ENCODE measurements at regions not wholly inside any gene's neighbourhood (a gene's known extent, or its start where the extent isn't known, plus 50 kb on each side); places are given as distances from the start of the nearest gene placed in this dataset.

DNA sequence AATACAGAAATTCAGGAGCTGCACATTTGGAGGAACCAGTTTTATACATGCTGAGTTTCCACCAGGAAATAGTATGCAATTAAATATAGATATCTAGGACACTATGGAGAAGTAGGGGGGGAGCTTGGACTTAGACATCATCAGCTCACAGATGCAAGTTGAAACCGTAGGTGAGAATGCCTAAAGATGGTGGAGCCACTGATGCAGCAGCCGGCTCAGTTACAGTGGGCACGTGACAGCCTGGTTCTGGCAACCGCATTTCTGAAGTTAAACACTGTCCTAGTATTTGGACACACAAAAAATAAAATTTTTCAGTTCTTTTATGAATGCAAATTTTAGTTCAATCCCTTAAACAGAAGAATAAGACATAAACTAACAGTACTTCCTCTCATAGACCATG lies 91.5 kb upstream of the FRY start:
- TF ChIP-seq, protein P1, sequence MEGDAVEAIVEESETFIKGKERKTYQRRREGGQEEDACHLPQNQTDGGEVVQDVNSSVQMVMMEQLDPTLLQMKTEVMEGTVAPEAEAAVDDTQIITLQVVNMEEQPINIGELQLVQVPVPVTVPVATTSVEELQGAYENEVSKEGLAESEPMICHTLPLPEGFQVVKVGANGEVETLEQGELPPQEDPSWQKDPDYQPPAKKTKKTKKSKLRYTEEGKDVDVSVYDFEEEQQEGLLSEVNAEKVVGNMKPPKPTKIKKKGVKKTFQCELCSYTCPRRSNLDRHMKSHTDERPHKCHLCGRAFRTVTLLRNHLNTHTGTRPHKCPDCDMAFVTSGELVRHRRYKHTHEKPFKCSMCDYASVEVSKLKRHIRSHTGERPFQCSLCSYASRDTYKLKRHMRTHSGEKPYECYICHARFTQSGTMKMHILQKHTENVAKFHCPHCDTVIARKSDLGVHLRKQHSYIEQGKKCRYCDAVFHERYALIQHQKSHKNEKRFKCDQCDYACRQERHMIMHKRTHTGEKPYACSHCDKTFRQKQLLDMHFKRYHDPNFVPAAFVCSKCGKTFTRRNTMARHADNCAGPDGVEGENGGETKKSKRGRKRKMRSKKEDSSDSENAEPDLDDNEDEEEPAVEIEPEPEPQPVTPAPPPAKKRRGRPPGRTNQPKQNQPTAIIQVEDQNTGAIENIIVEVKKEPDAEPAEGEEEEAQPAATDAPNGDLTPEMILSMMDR (IDR thresholded peaks at IDR 0.05), result no peak
- no peaks in the 10 kb centered on the region for H3K36me3 Mint-ChIP-seq (ENCODE audit: low read depth)
- no peaks in the 10 kb centered on the region for H3K9me3 Mint-ChIP-seq
- H3K27me3 Mint-ChIP-seq (ENCODE audit: low read depth, poor library complexity), result no peaks in the 10 kb centered on the region
- H3K4me1 Mint-ChIP-seq, result no peaks in the 10 kb centered on the region
- H3K27ac Mint-ChIP-seq, result no peak overlapping the region
- no peak for DNase-seq
- no peak overlapping the region for H3K4me3 Mint-ChIP-seq

DNA sequence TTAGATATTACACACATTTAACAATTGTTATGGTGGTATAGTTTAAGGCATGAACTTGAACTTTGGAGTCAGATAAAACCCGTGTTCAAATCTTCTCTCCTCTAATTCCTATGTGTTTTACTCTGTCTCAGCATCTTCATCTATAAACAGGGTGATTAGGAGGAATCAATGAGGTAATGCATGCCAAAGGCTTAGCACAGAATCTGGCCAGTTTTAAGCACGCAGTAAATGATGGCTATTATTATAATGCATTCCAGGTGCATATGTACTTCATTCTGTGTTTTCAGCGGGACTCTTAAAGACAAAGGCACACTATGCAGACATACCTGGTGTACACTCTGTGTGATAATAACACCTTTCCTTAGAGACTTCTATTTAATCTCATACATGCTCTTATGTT lies 88.0 kb upstream of the FRY start:
- TF ChIP-seq, protein P1 (IDR thresholded peaks at IDR 0.05), result no peak
- Mint-ChIP-seq H3K36me3 (ENCODE audit: low read depth) (no peaks in the 10 kb centered on the region), H3K9me3 (no peaks in the 10 kb centered on the region), H3K27me3 (ENCODE audit: low read depth, poor library complexity) (peaks cover 3% of the 10 kb centered on the region), H3K4me3 (no peak overlapping the region), H3K4me1 (peaks cover 25% of the 10 kb centered on the region), H3K27ac (no peak overlapping the region)
- no peak for DNase-seq

DNA sequence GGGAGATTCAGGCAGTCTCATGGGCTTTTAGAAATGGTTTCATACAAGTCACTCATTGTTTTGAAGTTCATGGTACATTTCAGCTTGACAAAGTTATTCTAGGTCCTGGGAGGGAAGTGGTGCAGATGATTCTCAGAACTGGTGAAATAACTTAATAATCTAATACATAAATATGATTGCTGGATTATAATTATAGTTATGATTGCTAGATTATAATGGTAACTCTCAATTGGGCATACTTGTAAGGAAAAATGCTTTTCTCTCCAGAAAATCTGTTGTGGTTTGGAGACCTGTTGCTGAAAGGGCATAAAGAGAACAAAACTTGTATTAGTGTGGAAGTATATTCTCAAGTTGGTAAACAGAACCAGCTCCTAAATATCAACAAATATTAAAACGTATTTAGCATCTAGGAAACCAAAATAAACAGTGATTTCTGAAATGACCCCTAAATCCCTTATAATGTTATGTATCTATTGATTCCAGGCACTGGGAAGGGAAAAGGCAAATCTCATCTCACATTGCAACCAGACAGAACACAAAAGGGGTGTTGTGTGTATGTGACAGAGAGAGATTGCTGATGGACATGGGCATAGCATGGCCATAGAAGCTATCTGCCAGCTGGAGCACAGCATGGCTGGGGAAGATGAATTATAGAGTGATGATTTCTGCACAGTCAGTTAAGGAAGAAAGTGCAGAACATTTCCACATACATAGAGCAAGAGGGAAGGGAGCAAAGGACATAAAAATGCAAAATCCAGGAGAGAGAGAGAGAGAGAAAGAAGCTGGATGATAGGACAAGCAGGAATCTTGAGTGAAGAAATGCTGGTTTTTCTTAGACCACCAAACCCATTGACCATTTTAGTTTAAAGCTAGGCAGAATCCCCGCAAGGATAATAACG lies 87.1 kb upstream of the FRY start:
- peaks cover 25% of the 10 kb centered on the region for H3K4me1 Mint-ChIP-seq
- peaks cover 3% of the 10 kb centered on the region for H3K27me3 Mint-ChIP-seq (ENCODE audit: low read depth, poor library complexity)
- H3K4me3 Mint-ChIP-seq, result no peak overlapping the region
- H3K36me3 Mint-ChIP-seq (ENCODE audit: low read depth), result no peaks in the 10 kb centered on the region
- TF ChIP-seq, protein P1 (IDR thresholded peaks at IDR 0.05), result no peak
- no peak for DNase-seq
- H3K9me3 Mint-ChIP-seq, result no peaks in the 10 kb centered on the region
- peak overlapping the region; percentile 1 for H3K27ac Mint-ChIP-seq

DNA sequence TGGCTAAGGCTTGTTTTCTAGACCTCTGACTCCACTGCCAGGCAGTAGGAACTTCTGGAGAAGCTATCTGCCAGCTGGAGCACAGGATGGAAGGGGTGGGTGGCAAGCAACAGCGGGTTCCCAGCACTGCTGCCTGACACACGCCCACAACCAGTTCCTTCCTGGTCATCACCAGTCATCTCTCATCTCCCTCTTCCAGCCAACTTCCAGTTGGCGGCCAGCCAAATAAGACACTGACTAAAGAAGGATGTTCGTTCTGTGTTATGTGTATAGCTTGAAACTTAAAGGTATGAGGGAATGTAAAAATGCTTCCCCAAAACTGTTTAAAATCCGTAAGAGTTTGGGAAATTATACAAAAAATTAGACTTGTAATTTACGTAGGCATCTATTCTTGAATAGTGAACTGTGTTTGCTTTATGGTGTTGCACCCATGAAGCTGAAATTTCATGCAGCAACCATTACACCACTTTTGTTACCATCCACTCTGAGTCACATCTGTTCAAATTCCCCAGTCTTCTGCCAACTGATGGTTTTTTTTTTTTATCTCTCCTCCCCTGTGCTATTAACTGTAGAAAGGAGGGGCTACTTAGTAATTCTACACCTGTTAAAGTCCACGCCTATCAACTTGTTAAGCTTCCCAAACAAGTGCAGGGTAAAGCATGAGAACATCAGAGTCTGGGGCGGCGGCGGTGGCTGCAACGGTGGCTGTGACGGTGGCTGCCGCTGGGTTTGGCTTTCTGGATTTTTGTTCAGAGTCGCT lies 86.2 kb upstream of the FRY start:
- Mint-ChIP-seq H3K4me1 (peaks cover 25% of the 10 kb centered on the region), H3K36me3 (ENCODE audit: low read depth) (no peaks in the 10 kb centered on the region), H3K4me3 (no peak overlapping the region), H3K9me3 (no peaks in the 10 kb centered on the region), H3K27ac (no peak overlapping the region), H3K27me3 (ENCODE audit: low read depth, poor library complexity) (peaks cover 7% of the 10 kb centered on the region)
- TF ChIP-seq, protein P1 (IDR thresholded peaks at IDR 0.05), result no peak
- DNase-seq, result peak; percentile 8

DNA sequence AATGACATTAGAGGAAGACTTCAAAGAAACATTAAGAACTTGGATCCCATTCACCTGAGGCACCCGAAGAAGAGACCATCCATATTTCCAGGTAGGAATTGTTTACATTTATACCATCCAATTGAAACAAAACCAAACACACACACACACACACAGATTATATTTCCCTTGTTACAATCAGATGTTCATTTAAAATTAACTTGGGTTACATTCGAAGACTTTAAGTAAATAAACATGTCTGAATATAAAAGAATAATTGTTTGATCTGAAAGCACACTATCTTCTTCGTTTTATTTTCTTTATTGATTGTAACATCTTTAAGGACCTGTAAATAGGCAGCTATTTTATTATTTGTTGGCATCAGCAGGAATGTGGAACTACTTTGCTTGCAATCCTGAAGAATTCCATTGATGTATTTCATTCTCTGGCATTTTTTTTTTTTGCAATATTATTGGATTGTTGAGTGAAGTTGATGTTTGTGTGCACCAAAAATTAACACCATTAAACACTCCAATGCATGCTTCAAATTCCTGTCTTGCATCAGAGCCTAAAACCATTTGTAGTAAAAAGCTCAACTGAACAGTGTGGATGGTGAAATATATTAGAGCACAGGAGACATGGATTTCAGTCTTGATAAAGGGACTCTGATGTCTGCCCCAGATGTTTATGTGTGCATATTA lies 85.3 kb upstream of the FRY start:
- TF ChIP-seq, protein P1 (IDR thresholded peaks at IDR 0.05), result no peak
- H3K4me1 Mint-ChIP-seq, result peaks cover 25% of the 10 kb centered on the region
- peaks cover 11% of the 10 kb centered on the region for H3K27me3 Mint-ChIP-seq (ENCODE audit: low read depth, poor library complexity)
- H3K27ac Mint-ChIP-seq, result no peak overlapping the region
- no peaks in the 10 kb centered on the region for H3K36me3 Mint-ChIP-seq (ENCODE audit: low read depth)
- no peak for DNase-seq
- no peak overlapping the region for H3K4me3 Mint-ChIP-seq
- no peaks in the 10 kb centered on the region for H3K9me3 Mint-ChIP-seq

Data from nephron progenitor cell (in vitro differentiated cells).